Upper lobe of right lung (tissue), 1 donor: ENCODE measurements at regions not wholly inside any gene's neighbourhood (a gene's known extent, or its start where the extent isn't known, plus 50 kb on each side); places are given as distances from the start of the nearest gene placed in this dataset.

Source experiments
- ATAC-seq: fragments of 200-7000 bp; cut with Tn5 transposase; one replicate; pipeline ENCODE4 v1.9.1; 2020; ENCODE audit warnings: mild to moderate bottlenecking, moderate library complexity
- DNase-seq: peaks from one replicate; pipeline ENCODE4 v3.0.0-alpha.2; 2020
- H3K27ac ChIP-seq: fragments of 200-600 bp; one replicate; pipeline ENCODE4 v1.8.0; 2022
- H3K27me3 ChIP-seq: fragments of 200-600 bp; one replicate; pipeline ENCODE4 v1.8.0; 2022; ENCODE audit warnings: mild to moderate bottlenecking
- H3K36me3 ChIP-seq: fragments of 200-600 bp; one replicate; pipeline ENCODE4 v1.8.0; 2022
- H3K4me1 ChIP-seq: fragments of 200-600 bp; one replicate; pipeline ENCODE4 v1.8.0; 2022
- H3K4me3 ChIP-seq: fragments of 200-600 bp; one replicate; pipeline ENCODE4 v1.8.0; 2022; ENCODE audit warnings: mild to moderate bottlenecking
- H3K9me3 ChIP-seq: fragments of 200-600 bp; one replicate; pipeline ENCODE4 v1.8.0; 2022
- CTCF ChIP-seq: fragments of 200-600 bp; IDR thresholded peaks from one replicate; pipeline ENCODE4 v1.8.0; 2022; ENCODE audit warnings: antibody characterized with exemption
- intact Hi-C: fragments of 100-400 bp; cut with DNase I; formaldehyde crosslinking; loops from one replicate; pipeline ENCODE4 v1.11.0; 2022
- donor health status: DM: no; HTN: yes; CAD: no; lungs with severe emphysema.

- no peak for TF ChIP-seq CTCF
- Histone ChIP-seq H3K27ac (no peak overlapping the region), H3K4me3 (no peak overlapping the region), H3K36me3 (no peaks in the 10 kb centered on the region), H3K4me1 (no peaks in the 10 kb centered on the region), H3K27me3 (no peaks in the 10 kb centered on the region), H3K9me3 (no peaks in the 10 kb centered on the region)
- ATAC-seq: no peak
- DNase-seq: no peak
- intact Hi-C loops: no loop called here
Observed at GRCh38 chr18:60047556-60047955, 147.8 kb downstream of the PMAIP1 start.

GRCh38 chr18:60044290-60045006, 144.7 kb downstream of the PMAIP1 start:
- DNase-seq (no peak), ATAC-seq (no peak)
- Histone ChIP-seq H3K4me3 (no peak overlapping the region), H3K9me3 (no peaks in the 10 kb centered on the region), H3K27me3 (no peaks in the 10 kb centered on the region), H3K4me1 (no peaks in the 10 kb centered on the region), H3K27ac (no peak overlapping the region), H3K36me3 (no peaks in the 10 kb centered on the region)
- TF ChIP-seq CTCF: no peak
- intact Hi-C loops: no loop called here

DNA sequence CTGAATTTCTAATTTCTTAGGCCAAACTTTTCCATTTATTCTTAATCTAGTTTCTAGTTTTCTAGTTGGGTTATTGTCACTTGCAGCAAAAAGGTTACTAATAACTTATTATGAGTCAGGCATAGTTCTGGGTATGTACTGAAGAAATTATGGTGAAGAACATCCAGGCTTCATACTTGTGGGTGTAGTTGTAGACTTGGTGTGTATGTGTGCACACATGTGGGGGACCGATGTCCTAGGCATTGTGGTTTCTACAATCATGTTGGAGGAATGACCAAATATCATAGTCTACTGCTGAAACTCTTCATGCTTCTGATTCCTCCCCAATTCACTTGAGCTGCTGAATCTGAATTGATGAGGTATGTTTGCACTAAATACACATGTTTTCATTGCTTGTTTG, 141.2 kb downstream of the PMAIP1 start:
- H3K9me3 ChIP-seq: no peaks in the 10 kb centered on the region
- H3K4me3 ChIP-seq: no peak overlapping the region
- no peaks in the 10 kb centered on the region for H3K36me3 ChIP-seq
- intact Hi-C loops: no loop called here
- ATAC-seq (no peak), DNase-seq (no peak)
- no peak overlapping the region for H3K27ac ChIP-seq
- no peak for TF ChIP-seq CTCF
- no peaks in the 10 kb centered on the region for H3K27me3 ChIP-seq
- no peaks in the 10 kb centered on the region for H3K4me1 ChIP-seq

DNA sequence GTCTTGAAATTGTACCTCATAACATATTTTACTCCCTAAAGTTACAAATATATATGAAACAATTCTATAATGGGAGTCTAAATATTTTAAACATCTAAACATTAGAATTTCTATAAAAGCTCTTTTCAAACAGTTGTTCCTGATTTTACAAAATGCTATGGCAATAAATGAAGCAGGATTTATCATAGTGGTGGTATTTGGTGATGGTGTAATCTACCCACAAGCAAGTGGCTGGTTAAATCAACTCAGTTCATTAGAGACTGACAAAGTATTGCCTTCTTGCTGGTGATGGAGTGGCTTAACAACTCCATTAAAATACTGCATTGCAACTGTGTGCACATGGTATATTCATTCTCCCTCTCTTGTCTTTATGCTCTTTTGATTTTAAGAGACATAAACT, 138.9 kb downstream of the PMAIP1 start:
- no peaks in the 10 kb centered on the region for H3K27me3 ChIP-seq
- ATAC-seq: no peak
- no peaks in the 10 kb centered on the region for H3K9me3 ChIP-seq
- H3K4me1 ChIP-seq: no peaks in the 10 kb centered on the region
- no peak for TF ChIP-seq CTCF
- H3K4me3 ChIP-seq: no peak overlapping the region
- no peaks in the 10 kb centered on the region for H3K36me3 ChIP-seq
- H3K27ac ChIP-seq: no peak overlapping the region
- no peak for DNase-seq
- intact Hi-C loops: no loop called here

DNA sequence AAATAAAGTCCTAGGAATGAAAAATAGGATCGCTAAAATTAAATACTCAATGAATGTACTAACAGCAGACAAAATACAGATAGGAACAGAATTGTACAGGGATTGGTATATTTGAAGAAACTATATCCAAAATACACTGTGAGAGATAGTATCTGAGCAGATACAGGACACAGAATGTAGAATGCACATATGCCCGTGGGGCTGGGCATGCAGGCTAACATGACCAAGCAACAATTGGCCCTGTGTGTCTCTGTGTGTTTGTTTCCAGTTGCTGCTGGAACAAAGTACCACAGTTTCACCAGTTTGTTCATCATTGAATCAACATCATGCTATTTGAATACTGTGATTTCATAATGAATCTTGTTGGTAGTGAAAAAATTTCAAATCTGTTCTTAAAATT, 127.6 kb downstream of the PMAIP1 start:
- ATAC-seq: no peak
- intact Hi-C loops: no loop called here
- DNase-seq: no peak
- Histone ChIP-seq H3K27ac (no peak overlapping the region), H3K9me3 (no peaks in the 10 kb centered on the region), H3K36me3 (no peaks in the 10 kb centered on the region), H3K4me3 (no peak overlapping the region), H3K27me3 (no peaks in the 10 kb centered on the region), H3K4me1 (no peaks in the 10 kb centered on the region)
- no peak for TF ChIP-seq CTCF

DNA sequence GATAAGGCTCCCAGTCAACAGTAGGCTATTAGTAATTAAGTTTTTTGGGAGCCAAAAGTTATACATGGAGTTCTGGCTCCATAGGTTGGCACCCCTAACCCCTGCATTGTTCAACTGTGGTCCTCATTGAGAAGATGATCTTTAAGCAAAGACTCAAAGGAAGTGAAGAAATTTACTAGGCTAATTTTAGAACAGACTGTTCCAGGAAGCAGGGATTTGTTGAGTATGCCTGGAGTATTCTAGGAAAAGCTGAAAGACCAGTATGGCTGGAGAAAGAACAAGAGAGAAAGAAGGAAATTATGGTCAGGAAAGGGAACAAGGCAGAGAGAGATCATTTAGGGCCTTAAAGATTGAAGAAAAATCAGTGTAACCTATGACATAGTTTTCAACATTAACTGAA, 125.1 kb downstream of the PMAIP1 start:
- Histone ChIP-seq H3K4me3 (no peak overlapping the region), H3K36me3 (no peaks in the 10 kb centered on the region), H3K27me3 (no peaks in the 10 kb centered on the region), H3K9me3 (no peaks in the 10 kb centered on the region), H3K4me1 (no peaks in the 10 kb centered on the region), H3K27ac (no peak overlapping the region)
- ATAC-seq (peak; percentile 67), DNase-seq (no peak)
- no peak for TF ChIP-seq CTCF
- intact Hi-C loops: no loop called here
